VCaP (cell line): ENCODE measurements at regions not wholly inside any gene's neighbourhood (a gene's known extent, or its start where the extent isn't known, plus 50 kb on each side); places are given as distances from the start of the nearest gene placed in this dataset.
"Not testable (repeated sequence)": the region's sequence is repeated elsewhere in the genome, so short reads cannot be mapped to it uniquely, and the experiment has no call there.

Source experiments
- H3K27ac ChIP-seq: fragments of 450-650 bp; 2 replicates; pipeline ENCODE4 v1.5.1; 2017
- TF ChIP-seq, protein P1 (sequence below): fragments of 450-650 bp; conservative IDR thresholded peaks from 2 replicates; pipeline ENCODE4 v1.5.1; 2017; ENCODE audit warnings: mild to moderate bottlenecking, moderate library complexity

DNA sequence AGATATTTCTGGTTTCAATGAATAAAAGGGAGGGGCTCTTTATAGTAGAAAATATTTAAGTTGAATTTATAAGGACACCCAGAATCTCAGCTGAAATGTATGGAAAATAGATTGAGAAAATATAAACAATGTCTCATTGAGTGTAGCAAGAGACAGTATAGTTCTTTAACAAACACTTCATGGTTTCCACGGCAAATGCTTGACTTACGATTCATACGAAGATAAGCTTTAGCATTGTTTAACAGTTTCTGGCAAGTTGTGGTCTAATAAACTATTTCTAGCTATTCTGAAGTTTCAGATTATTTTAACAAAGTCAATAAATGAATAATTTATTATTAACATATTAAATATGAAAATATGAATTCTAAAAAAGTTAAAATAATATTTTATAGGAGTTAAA is 1419.4 kb downstream of the KCNT2 start:
- no peak overlapping the region for H3K27ac ChIP-seq
- TF ChIP-seq, protein P1, sequence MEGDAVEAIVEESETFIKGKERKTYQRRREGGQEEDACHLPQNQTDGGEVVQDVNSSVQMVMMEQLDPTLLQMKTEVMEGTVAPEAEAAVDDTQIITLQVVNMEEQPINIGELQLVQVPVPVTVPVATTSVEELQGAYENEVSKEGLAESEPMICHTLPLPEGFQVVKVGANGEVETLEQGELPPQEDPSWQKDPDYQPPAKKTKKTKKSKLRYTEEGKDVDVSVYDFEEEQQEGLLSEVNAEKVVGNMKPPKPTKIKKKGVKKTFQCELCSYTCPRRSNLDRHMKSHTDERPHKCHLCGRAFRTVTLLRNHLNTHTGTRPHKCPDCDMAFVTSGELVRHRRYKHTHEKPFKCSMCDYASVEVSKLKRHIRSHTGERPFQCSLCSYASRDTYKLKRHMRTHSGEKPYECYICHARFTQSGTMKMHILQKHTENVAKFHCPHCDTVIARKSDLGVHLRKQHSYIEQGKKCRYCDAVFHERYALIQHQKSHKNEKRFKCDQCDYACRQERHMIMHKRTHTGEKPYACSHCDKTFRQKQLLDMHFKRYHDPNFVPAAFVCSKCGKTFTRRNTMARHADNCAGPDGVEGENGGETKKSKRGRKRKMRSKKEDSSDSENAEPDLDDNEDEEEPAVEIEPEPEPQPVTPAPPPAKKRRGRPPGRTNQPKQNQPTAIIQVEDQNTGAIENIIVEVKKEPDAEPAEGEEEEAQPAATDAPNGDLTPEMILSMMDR = no peak

DNA sequence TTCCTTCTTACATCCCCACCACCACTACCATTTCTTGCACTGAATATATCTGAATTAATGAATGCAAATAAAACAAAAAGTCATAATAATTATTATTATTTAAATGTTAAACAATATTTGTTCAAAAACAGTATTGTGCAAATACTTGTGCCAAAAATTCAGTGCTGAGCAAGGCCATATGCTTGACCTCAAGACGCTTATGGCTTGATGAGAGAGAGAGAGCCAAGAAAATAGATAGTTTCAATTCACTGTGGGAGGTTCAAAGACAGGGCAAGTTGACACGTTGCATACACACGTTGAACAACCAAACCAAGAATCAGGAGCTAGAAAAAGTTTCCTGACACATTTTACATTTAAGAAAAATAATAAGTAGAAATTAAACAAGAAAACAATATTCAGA is 1421.7 kb downstream of the KCNT2 start:
- H3K27ac ChIP-seq = no peak overlapping the region
- TF ChIP-seq, protein P1 = no peak

DNA sequence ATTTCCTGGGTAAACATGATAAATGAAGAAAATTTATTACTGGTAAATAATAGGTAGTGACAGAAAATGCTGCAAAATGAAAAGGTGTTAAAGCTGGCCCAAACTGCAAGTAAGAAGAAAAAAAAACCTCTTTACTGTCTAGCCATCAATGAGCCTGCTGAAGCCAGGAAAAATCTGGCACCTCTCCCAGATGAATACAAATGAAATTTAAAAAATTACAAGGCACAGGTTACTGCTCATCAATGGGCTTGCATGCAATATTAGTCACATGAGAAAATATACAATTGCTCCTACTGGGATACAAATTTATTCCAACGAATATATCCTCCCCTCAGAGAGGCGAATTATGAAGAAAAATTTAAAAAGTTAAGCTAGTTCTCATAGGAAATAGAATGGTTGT is 1422.5 kb downstream of the KCNT2 start:
- H3K27ac ChIP-seq = no peak overlapping the region
- TF ChIP-seq, protein P1 = no peak

DNA sequence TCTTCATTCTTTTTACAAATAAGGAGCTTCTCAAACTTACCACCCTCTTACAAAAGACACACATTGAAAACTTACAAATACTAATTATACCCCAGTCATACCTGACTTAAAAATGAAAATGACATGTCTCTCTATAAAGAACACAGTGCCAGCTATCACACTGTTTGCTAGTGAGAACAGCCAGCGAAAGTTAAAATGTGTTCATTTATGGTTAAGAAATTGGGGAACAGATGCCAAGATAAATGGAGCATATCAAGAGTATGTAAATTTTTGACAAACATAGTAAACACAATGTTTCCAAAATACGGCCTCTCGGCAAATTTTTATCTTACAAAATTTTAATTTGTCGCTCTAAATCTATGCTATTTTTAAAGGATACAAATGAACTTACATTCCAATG is 1422.9 kb downstream of the KCNT2 start:
- no peak overlapping the region for H3K27ac ChIP-seq
- TF ChIP-seq, protein P1 = no peak

DNA sequence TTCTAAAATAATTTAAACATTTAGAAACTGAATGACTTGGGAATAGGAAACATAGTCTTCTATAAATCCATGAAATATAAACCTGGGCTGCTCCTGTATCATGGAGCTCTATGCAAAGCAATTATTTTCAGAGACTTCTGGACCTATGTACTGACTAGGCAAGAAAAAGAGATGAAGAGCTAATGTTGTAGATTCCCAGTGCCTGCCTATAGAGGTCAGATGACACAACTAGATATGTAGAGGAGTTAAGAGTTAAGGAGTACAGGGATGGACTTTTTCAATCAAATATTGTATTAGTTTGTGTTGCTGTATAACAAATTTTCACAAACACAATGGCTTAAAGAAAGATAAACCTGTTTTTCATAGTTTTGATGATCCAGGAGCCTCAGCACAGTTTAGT is 1434.5 kb downstream of the KCNT2 start:
- TF ChIP-seq, protein P1 = no peak
- H3K27ac ChIP-seq = no peak overlapping the region

DNA sequence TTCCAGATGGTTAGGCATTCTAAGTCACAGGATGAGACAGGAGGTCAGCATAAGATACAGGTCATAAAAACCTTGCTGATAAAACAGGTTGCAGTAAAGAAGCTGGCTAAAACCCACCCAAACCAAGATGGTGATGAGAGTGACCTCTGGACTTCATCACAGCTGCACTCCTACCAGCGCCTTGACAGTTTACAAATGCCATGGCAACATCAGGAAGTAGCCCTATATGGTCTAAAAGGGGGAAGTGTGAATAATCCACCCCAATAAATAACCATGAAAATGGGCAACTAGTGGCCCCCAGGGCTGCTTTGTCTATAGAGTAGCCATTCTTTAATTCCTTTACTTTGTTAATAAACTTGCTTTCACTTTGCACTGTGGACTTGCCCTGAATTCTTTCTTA is 1448.4 kb downstream of the KCNT2 start:
- H3K27ac ChIP-seq = not testable (repeated sequence)

DNA sequence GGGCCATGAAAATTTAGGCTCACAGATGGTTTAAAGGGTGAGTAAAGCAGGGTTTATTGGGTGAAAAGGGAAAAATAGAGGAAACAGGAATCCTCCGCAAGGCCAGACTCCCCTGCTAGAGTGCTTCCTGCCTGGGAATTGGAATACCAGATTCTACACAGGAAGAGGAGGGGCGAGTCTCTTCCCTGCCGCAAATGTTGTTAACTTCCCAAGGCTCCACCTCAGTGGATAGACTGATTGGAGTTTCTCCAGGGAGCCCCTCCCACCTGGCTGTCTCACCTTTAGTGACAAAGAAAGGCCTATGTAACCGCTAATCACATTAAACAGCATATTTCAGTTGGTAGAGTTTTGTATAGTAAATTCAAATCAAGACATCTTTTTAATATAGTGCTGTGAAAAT is 1450.1 kb downstream of the KCNT2 start:
- TF ChIP-seq, protein P1 = no peak
- no peak overlapping the region for H3K27ac ChIP-seq

DNA sequence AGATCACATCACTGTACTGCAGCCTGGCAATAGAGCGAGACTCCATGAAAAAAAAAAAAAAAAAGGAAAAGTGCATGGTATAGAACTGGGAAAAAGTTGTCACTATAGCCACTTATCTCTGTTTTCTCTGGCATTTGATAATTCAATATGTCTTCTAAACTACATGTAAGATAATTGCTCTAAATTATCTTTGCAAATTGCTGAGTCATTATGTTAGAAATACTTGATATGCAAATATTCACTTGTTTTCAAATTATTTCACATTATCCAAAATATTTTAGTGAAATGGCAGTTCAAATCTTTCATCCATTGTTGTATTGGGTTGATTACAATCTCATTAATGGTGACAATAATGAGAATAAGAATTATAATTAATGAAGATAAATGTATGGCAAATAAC is 1455.1 kb downstream of the KCNT2 start:
- no peak overlapping the region for H3K27ac ChIP-seq
- TF ChIP-seq, protein P1 = no peak
